ENCODE measurements at regions not wholly inside any gene's neighbourhood (a gene's known extent, or its start where the extent isn't known, plus 50 kb on each side); places are given as distances from the start of the nearest gene placed in this dataset.

- TF ChIP-seq CTCF (IDR thresholded peaks at IDR 0.05) (no peak), POLR2A (IDR thresholded peaks at IDR 0.05) (no peak)
Observed at GRCh38 chr11:39768214-39768613, 1691.2 kb downstream of the LRRC4C start.

Data from body of pancreas (tissue), 4 donors.